ENCODE measurements at regions not wholly inside any gene's neighbourhood (a gene's known extent, or its start where the extent isn't known, plus 50 kb on each side); places are given as distances from the start of the nearest gene placed in this dataset.
"Not testable (repeated sequence)": the region's sequence is repeated elsewhere in the genome, so short reads cannot be mapped to it uniquely, and the experiment has no call there.

- peaks cover 0 to 14% of the 10 kb centered on the region in 2 donors for H3K4me1 ChIP-seq (ENCODE audit: control insufficient read depth in 1 of 2, insufficient read depth in 2 of 2, low read length in 2 of 2)
- no peaks in the 10 kb centered on the region for H3K9me3 ChIP-seq (ENCODE audit: control insufficient read depth in 1 of 2, low read length in 2 of 2)
- H3K4me3 ChIP-seq (ENCODE audit: low read depth in 1 of 2, low read length in 2 of 2): no peak overlapping the region
- H3K27me3 ChIP-seq (ENCODE audit: control insufficient read depth in 1 of 2, insufficient read depth in 2 of 2, low read length in 2 of 2): no peaks in the 10 kb centered on the region
- H3K27ac ChIP-seq (ENCODE audit: low read depth, low read length): no peak overlapping the region
- no peaks in the 10 kb centered on the region for H3K36me3 ChIP-seq (ENCODE audit: control insufficient read depth in 1 of 2, insufficient read depth in 2 of 2, low read length in 2 of 2)
- H3K9ac ChIP-seq (ENCODE audit: low read depth in 1 of 2, low read length in 2 of 2): no peak overlapping the region
These were observed 245.1 kb downstream of the RAB11FIP2 start for GRCh38 chr10:117801691-117802090.

- peaks cover 0 to 14% of the 10 kb centered on the region in 2 donors for H3K4me1 ChIP-seq (ENCODE audit: control insufficient read depth in 1 of 2, insufficient read depth in 2 of 2, low read length in 2 of 2)
- no peak overlapping the region for H3K9ac ChIP-seq (ENCODE audit: low read depth in 1 of 2, low read length in 2 of 2)
- H3K36me3 ChIP-seq (ENCODE audit: control insufficient read depth in 1 of 2, insufficient read depth in 2 of 2, low read length in 2 of 2): no peaks in the 10 kb centered on the region
- peak overlapping the region in 1 of 2 donors; percentile 20 for H3K4me3 ChIP-seq (ENCODE audit: low read depth in 1 of 2, low read length in 2 of 2)
- no peak overlapping the region for H3K27ac ChIP-seq (ENCODE audit: low read depth, low read length)
- no peaks in the 10 kb centered on the region for H3K27me3 ChIP-seq (ENCODE audit: control insufficient read depth in 1 of 2, insufficient read depth in 2 of 2, low read length in 2 of 2)
- H3K9me3 ChIP-seq (ENCODE audit: control insufficient read depth in 1 of 2, low read length in 2 of 2): peaks cover 0 to under 1% of the 10 kb centered on the region in 2 donors
These were observed 242.2 kb downstream of the RAB11FIP2 start for GRCh38 chr10:117804470-117805011.

- peaks cover 0 to 5% of the 10 kb centered on the region in 2 donors for H3K9me3 ChIP-seq (ENCODE audit: control insufficient read depth in 1 of 2, low read length in 2 of 2)
- H3K27me3 ChIP-seq (ENCODE audit: control insufficient read depth in 1 of 2, insufficient read depth in 2 of 2, low read length in 2 of 2): no peaks in the 10 kb centered on the region
- no peak overlapping the region for H3K9ac ChIP-seq (ENCODE audit: low read depth in 1 of 2, low read length in 2 of 2)
- peaks cover 0 to 14% of the 10 kb centered on the region in 2 donors for H3K4me1 ChIP-seq (ENCODE audit: control insufficient read depth in 1 of 2, insufficient read depth in 2 of 2, low read length in 2 of 2)
- no peak overlapping the region for H3K27ac ChIP-seq (ENCODE audit: low read depth, low read length)
- H3K36me3 ChIP-seq (ENCODE audit: control insufficient read depth in 1 of 2, insufficient read depth in 2 of 2, low read length in 2 of 2): no peaks in the 10 kb centered on the region
- H3K4me3 ChIP-seq (ENCODE audit: low read depth in 1 of 2, low read length in 2 of 2): peak overlapping the region in 1 of 2 donors; percentile 20
These were observed 241.6 kb downstream of the RAB11FIP2 start for GRCh38 chr10:117805139-117805538.

- no peaks in the 10 kb centered on the region for H3K36me3 ChIP-seq (ENCODE audit: control insufficient read depth in 1 of 2, insufficient read depth in 2 of 2, low read length in 2 of 2)
- peaks cover 0 to 14% of the 10 kb centered on the region in 2 donors for H3K4me1 ChIP-seq (ENCODE audit: control insufficient read depth in 1 of 2, insufficient read depth in 2 of 2, low read length in 2 of 2)
- peaks cover 0 to 5% of the 10 kb centered on the region in 2 donors for H3K9me3 ChIP-seq (ENCODE audit: control insufficient read depth in 1 of 2, low read length in 2 of 2)
- no peak overlapping the region for H3K9ac ChIP-seq (ENCODE audit: low read depth in 1 of 2, low read length in 2 of 2)
- no peak overlapping the region for H3K4me3 ChIP-seq (ENCODE audit: low read depth in 1 of 2, low read length in 2 of 2)
- H3K27me3 ChIP-seq (ENCODE audit: control insufficient read depth in 1 of 2, insufficient read depth in 2 of 2, low read length in 2 of 2): no peaks in the 10 kb centered on the region
- H3K27ac ChIP-seq (ENCODE audit: low read depth, low read length): no peak overlapping the region
These were observed 239.3 kb downstream of the RAB11FIP2 start for GRCh38 chr10:117807441-117807840.

GRCh38 chr10:117815816-117816215 is 230.9 kb downstream of the RAB11FIP2 start:
- H3K9ac ChIP-seq (ENCODE audit: low read depth in 1 of 2, low read length in 2 of 2); H3K36me3 ChIP-seq (ENCODE audit: control insufficient read depth in 1 of 2, insufficient read depth in 2 of 2, low read length in 2 of 2); H3K27ac ChIP-seq (ENCODE audit: low read depth, low read length); H3K9me3 ChIP-seq (ENCODE audit: control insufficient read depth in 1 of 2, low read length in 2 of 2); H3K4me1 ChIP-seq (ENCODE audit: control insufficient read depth in 1 of 2, insufficient read depth in 2 of 2, low read length in 2 of 2); H3K4me3 ChIP-seq (ENCODE audit: low read depth in 1 of 2, low read length in 2 of 2); H3K27me3 ChIP-seq (ENCODE audit: control insufficient read depth in 1 of 2, insufficient read depth in 2 of 2, low read length in 2 of 2): not testable (repeated sequence)

- no peak overlapping the region for H3K4me3 ChIP-seq (ENCODE audit: low read depth in 1 of 2, low read length in 2 of 2)
- no peaks in the 10 kb centered on the region for H3K9me3 ChIP-seq (ENCODE audit: control insufficient read depth in 1 of 2, low read length in 2 of 2)
These were observed 229.6 kb downstream of the RAB11FIP2 start for GRCh38 chr10:117817116-117817515.

GRCh38 chr10:117818721-117819120 is 228.0 kb downstream of the RAB11FIP2 start:
- H3K9ac ChIP-seq (ENCODE audit: low read depth in 1 of 2, low read length in 2 of 2): no peak overlapping the region
- no peaks in the 10 kb centered on the region for H3K9me3 ChIP-seq (ENCODE audit: control insufficient read depth in 1 of 2, low read length in 2 of 2)
- no peak overlapping the region for H3K4me3 ChIP-seq (ENCODE audit: low read depth in 1 of 2, low read length in 2 of 2)
- no peak overlapping the region for H3K27ac ChIP-seq (ENCODE audit: low read depth, low read length)
- H3K27me3 ChIP-seq (ENCODE audit: control insufficient read depth in 1 of 2, insufficient read depth in 2 of 2, low read length in 2 of 2): no peaks in the 10 kb centered on the region
- H3K4me1 ChIP-seq (ENCODE audit: control insufficient read depth in 1 of 2, insufficient read depth in 2 of 2, low read length in 2 of 2): no peaks in the 10 kb centered on the region
- H3K36me3 ChIP-seq (ENCODE audit: control insufficient read depth in 1 of 2, insufficient read depth in 2 of 2, low read length in 2 of 2): no peaks in the 10 kb centered on the region

More at GRCh38 chr10:117817116-117817515, 229.6 kb downstream of the RAB11FIP2 start:
- Histone ChIP-seq H3K4me1 (ENCODE audit: control insufficient read depth in 1 of 2, insufficient read depth in 2 of 2, low read length in 2 of 2) (no peaks in the 10 kb centered on the region), H3K27me3 (ENCODE audit: control insufficient read depth in 1 of 2, insufficient read depth in 2 of 2, low read length in 2 of 2) (no peaks in the 10 kb centered on the region), H3K36me3 (ENCODE audit: control insufficient read depth in 1 of 2, insufficient read depth in 2 of 2, low read length in 2 of 2) (no peaks in the 10 kb centered on the region), H3K9ac (ENCODE audit: low read depth in 1 of 2, low read length in 2 of 2) (no peak overlapping the region), H3K27ac (ENCODE audit: low read depth, low read length) (no peak overlapping the region)

- no peaks in the 10 kb centered on the region for H3K9me3 ChIP-seq (ENCODE audit: control insufficient read depth in 1 of 2, low read length in 2 of 2)
- H3K36me3 ChIP-seq (ENCODE audit: control insufficient read depth in 1 of 2, insufficient read depth in 2 of 2, low read length in 2 of 2): no peaks in the 10 kb centered on the region
- no peak overlapping the region for H3K4me3 ChIP-seq (ENCODE audit: low read depth in 1 of 2, low read length in 2 of 2)
- no peaks in the 10 kb centered on the region for H3K27me3 ChIP-seq (ENCODE audit: control insufficient read depth in 1 of 2, insufficient read depth in 2 of 2, low read length in 2 of 2)
- no peaks in the 10 kb centered on the region for H3K4me1 ChIP-seq (ENCODE audit: control insufficient read depth in 1 of 2, insufficient read depth in 2 of 2, low read length in 2 of 2)
- no peak overlapping the region for H3K9ac ChIP-seq (ENCODE audit: low read depth in 1 of 2, low read length in 2 of 2)
- no peak overlapping the region for H3K27ac ChIP-seq (ENCODE audit: low read depth, low read length)
These were observed 227.4 kb downstream of the RAB11FIP2 start for GRCh38 chr10:117819304-117819703.

- Histone ChIP-seq H3K4me1 (ENCODE audit: control insufficient read depth in 1 of 2, insufficient read depth in 2 of 2, low read length in 2 of 2) (no peaks in the 10 kb centered on the region), H3K9me3 (ENCODE audit: control insufficient read depth in 1 of 2, low read length in 2 of 2) (no peaks in the 10 kb centered on the region), H3K36me3 (ENCODE audit: control insufficient read depth in 1 of 2, insufficient read depth in 2 of 2, low read length in 2 of 2) (no peaks in the 10 kb centered on the region), H3K27me3 (ENCODE audit: control insufficient read depth in 1 of 2, insufficient read depth in 2 of 2, low read length in 2 of 2) (no peaks in the 10 kb centered on the region), H3K9ac (ENCODE audit: low read depth in 1 of 2, low read length in 2 of 2) (no peak overlapping the region), H3K4me3 (ENCODE audit: low read depth in 1 of 2, low read length in 2 of 2) (no peak overlapping the region), H3K27ac (ENCODE audit: low read depth, low read length) (no peak overlapping the region)
These were observed 222.8 kb downstream of the RAB11FIP2 start for GRCh38 chr10:117823980-117824379.

- Histone ChIP-seq H3K4me1 (ENCODE audit: control insufficient read depth in 1 of 2, insufficient read depth in 2 of 2, low read length in 2 of 2) (peaks cover 0 to 7% of the 10 kb centered on the region in 2 donors), H3K27ac (ENCODE audit: low read depth, low read length) (no peak overlapping the region), H3K27me3 (ENCODE audit: control insufficient read depth in 1 of 2, insufficient read depth in 2 of 2, low read length in 2 of 2) (no peaks in the 10 kb centered on the region), H3K36me3 (ENCODE audit: control insufficient read depth in 1 of 2, insufficient read depth in 2 of 2, low read length in 2 of 2) (no peaks in the 10 kb centered on the region), H3K4me3 (ENCODE audit: low read depth in 1 of 2, low read length in 2 of 2) (peak overlapping the region in 1 of 2 donors; percentile 37), H3K9ac (ENCODE audit: low read depth in 1 of 2, low read length in 2 of 2) (no peak overlapping the region), H3K9me3 (ENCODE audit: control insufficient read depth in 1 of 2, low read length in 2 of 2) (no peaks in the 10 kb centered on the region)
These were observed 216.5 kb downstream of the RAB11FIP2 start for GRCh38 chr10:117830205-117830604.

Measured in duodenal mucosa (tissue), 2 donors.